Mesendoderm (in vitro differentiated cells): ENCODE measurements at regions not wholly inside any gene's neighbourhood (a gene's known extent, or its start where the extent isn't known, plus 50 kb on each side); places are given as distances from the start of the nearest gene placed in this dataset.

Source experiments
- DNase-seq: peaks from one replicate; pipeline ENCODE4 v3.0.0; 2013
- H2AK5ac ChIP-seq: 2 replicates; pipeline ENCODE4 v1.6.1; 2013; ENCODE audit warnings: low read length, inconsistent platforms
- H2BK120ac ChIP-seq: 2 replicates; pipeline ENCODE4 v1.6.1; 2013; ENCODE audit warnings: low read depth, mild to moderate bottlenecking, low read length, moderate library complexity, mixed read lengths
- H2BK15ac ChIP-seq: replicated peaks from 2 replicates; pipeline ENCODE4 v1.6.1; 2013; ENCODE audit warnings: low read depth, mild to moderate bottlenecking, moderate library complexity
- H2BK5ac ChIP-seq: 2 replicates; pipeline ENCODE4 v1.6.1; 2013; ENCODE audit warnings: low read length, inconsistent platforms
- H3K18ac ChIP-seq: 2 replicates; pipeline ENCODE4 v1.6.1; 2013; ENCODE audit warnings: mild to moderate bottlenecking, low read length, mixed read lengths
- H3K23ac ChIP-seq: one replicate; pipeline ENCODE4 v1.6.1; 2013; ENCODE audit warnings: low read length
- H3K27ac ChIP-seq: 2 replicates; pipeline ENCODE4 v1.5.1; 2013; ENCODE audit warnings: low read depth, mild to moderate bottlenecking, inconsistent platforms, low read length, moderate library complexity
- H3K27me3 ChIP-seq: 2 replicates; pipeline ENCODE4 v1.6.1; 2013; ENCODE audit warnings: low read length, control low read depth, mild to moderate bottlenecking, inconsistent platforms; ENCODE audit not compliant: insufficient read depth, poor library complexity
- H3K36me3 ChIP-seq: 2 replicates; pipeline ENCODE4 v1.6.1; 2013; ENCODE audit warnings: low read length, inconsistent platforms; ENCODE audit not compliant: control insufficient read depth, insufficient read depth
- H3K4ac ChIP-seq: one replicate; pipeline ENCODE4 v1.6.1; 2013; ENCODE audit warnings: low read depth, mild to moderate bottlenecking, low read length, moderate library complexity
- H3K4me1 ChIP-seq: 2 replicates; pipeline ENCODE4 v1.6.1; 2013; ENCODE audit warnings: low read depth, low read length, inconsistent platforms; ENCODE audit not compliant: control insufficient read depth
- H3K4me2 ChIP-seq: 2 replicates; pipeline ENCODE4 v1.6.1; 2013; ENCODE audit warnings: low read length
- H3K4me3 ChIP-seq: 2 replicates; pipeline ENCODE4 v1.5.1; 2013; ENCODE audit warnings: mild to moderate bottlenecking, low read length
- H3K56ac ChIP-seq: one replicate; pipeline ENCODE4 v1.6.1; 2013; ENCODE audit warnings: low read length
- H3K79me1 ChIP-seq: 2 replicates; pipeline ENCODE4 v1.6.1; 2013; ENCODE audit warnings: low read length, inconsistent platforms
- H3K79me2 ChIP-seq: 2 replicates; pipeline ENCODE4 v1.6.1; 2013; ENCODE audit warnings: mild to moderate bottlenecking, low read length; ENCODE audit not compliant: control insufficient read depth, insufficient read depth
- H3K9ac ChIP-seq: 2 replicates; pipeline ENCODE4 v1.6.1; 2013; ENCODE audit warnings: low read length, inconsistent platforms
- H4K5ac ChIP-seq: one replicate; pipeline ENCODE4 v1.6.1; 2013; ENCODE audit warnings: low read length
- H4K8ac ChIP-seq: one replicate; pipeline ENCODE4 v1.6.1; 2013; ENCODE audit warnings: low read depth, mild to moderate bottlenecking, control low read depth, low read length, moderate library complexity
- WGBS: extraction: QIAGEN DNeasy Blood & Tissue Kit; methylation state at CpG from one replicate; pipeline ENCODE4 v1.1.7; 2013; ENCODE audit warnings: low lambda C conversion rate, missing lambda C conversion rate; ENCODE audit not compliant: insufficient coverage; ENCODE audit errors: extremely low coverage; 5-methylcytosine and 5-hydroxymethylcytosine counted together

DNA sequence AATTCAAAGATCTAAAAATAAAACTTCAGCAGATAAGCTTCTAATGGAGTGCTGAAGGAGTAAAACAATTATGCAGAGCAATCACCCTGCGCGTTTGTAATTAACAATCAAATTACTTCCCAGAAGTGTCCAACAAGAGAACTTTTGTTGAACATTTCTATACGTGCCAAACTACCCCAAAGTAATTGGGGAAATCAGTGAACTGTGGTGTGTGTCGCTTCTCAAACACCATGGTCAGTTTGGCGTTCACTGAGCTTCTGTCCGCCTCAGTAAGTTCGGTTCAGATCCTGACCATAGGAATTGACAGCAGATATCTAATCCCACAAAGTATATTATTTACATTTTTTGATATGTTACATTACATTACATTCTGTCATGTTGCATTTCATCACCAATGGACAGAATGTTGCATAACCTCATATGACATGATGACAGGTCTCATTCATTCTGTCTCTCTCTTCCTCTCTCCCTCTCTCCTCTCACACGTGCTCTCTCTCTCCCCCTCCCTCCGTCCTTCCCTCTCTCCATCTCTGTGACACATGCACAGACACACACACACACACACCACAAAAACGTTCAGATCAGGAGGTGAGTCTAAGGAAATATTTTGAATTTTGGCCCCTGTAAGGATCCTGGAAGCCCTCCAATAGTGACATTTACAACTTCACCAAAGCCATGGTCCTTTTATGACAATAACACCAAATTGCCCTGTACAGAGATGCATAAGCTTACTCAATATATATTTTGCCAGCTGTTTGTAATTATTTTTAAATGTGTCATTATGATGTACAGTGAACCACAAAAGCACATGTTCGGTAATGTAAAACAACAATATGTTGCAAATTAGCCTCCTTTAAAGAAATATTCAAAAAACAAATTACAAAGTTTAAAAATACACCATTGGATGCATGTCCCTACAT, 269.2 kb downstream of the FIGN start:
- no peak overlapping the region for H3K23ac ChIP-seq
- no peak overlapping the region for H3K18ac ChIP-seq
- no peaks in the 10 kb centered on the region for H3K27me3 ChIP-seq
- H3K4me3 ChIP-seq, result no peak overlapping the region
- H2AK5ac ChIP-seq, result no peak overlapping the region
- H3K79me2 ChIP-seq, result no peaks in the 10 kb centered on the region
- no CpG with 5 or more reads among the region's 11 CpGs for WGBS
- H3K36me3 ChIP-seq, result no peaks in the 10 kb centered on the region
- H2BK15ac ChIP-seq, result no peak overlapping the region
- no peak for DNase-seq
- H3K4me1 ChIP-seq, result no peaks in the 10 kb centered on the region
- no peaks in the 10 kb centered on the region for H3K79me1 ChIP-seq
- H3K9ac ChIP-seq, result no peak overlapping the region
- no peak overlapping the region for H3K4ac ChIP-seq
- no peak overlapping the region for H2BK120ac ChIP-seq
- H3K56ac ChIP-seq, result no peak overlapping the region
- H3K4me2 ChIP-seq, result no peak overlapping the region
- H3K27ac ChIP-seq, result no peak overlapping the region
- H2BK5ac ChIP-seq, result no peak overlapping the region
- no peak overlapping the region for H4K5ac ChIP-seq
- H4K8ac ChIP-seq, result no peak overlapping the region

DNA sequence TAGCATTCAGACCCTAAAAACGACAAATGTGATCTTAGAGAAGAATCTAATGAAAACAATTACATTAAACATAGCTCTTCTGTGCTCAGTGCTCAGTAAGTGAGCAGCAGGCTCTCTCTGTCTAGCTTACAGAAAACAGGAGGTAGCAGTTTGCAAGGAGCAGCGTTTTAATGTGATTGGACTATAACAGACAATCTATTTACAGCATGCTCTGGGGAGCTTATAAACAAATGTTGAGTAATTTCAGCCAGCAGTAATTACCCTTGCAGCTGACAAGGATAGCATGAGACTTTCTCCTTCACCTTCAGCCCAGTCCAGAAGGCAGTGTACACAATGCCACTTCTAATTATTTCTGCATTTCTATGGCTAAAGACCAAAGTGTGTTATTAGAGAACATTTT, 270.4 kb downstream of the FIGN start:
- H3K79me1 ChIP-seq, result no peaks in the 10 kb centered on the region
- H4K8ac ChIP-seq, result no peak overlapping the region
- no peak overlapping the region for H3K4me3 ChIP-seq

DNA sequence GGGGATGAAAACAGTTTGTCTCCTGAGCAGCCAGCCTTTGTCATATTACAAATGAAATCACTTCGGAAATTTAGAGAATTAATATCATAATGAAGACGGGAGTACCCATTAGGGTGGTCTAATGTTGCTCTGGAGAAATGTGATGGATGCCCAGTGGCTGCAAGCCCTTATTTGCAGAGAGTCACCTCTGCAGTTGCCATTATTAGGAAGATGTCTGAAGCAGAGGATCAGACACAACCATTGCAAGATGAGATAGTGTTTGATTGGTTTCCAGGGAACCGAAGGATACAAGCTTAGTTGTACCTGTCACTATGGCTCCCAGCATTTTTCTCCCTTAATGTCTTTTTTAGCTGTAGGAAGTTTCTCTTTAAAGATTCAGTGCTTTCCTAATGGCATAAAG, 272.4 kb downstream of the FIGN start:
- Histone ChIP-seq H2BK5ac (no peak overlapping the region), H3K56ac (no peak overlapping the region), H3K27me3 (no peaks in the 10 kb centered on the region), H3K18ac (no peak overlapping the region), H3K4me3 (no peak overlapping the region), H2AK5ac (no peak overlapping the region), H3K4me1 (no peaks in the 10 kb centered on the region), H4K5ac (no peak overlapping the region), H3K23ac (no peak overlapping the region), H3K9ac (no peak overlapping the region), H3K36me3 (no peaks in the 10 kb centered on the region), H4K8ac (no peak overlapping the region), H3K4ac (no peak overlapping the region), H2BK15ac (no peak overlapping the region), H3K79me1 (no peaks in the 10 kb centered on the region), H2BK120ac (no peak overlapping the region), H3K4me2 (no peak overlapping the region), H3K27ac (no peak overlapping the region), H3K79me2 (no peaks in the 10 kb centered on the region)
- no CpG with 5 or more reads among the region's 3 CpGs for WGBS
- DNase-seq, result no peak

More for the DNA sequence above, 270.4 kb downstream of the FIGN start:
- Histone ChIP-seq H3K9ac (no peak overlapping the region), H3K4me2 (no peak overlapping the region), H3K79me2 (no peaks in the 10 kb centered on the region), H3K23ac (no peak overlapping the region), H3K27ac (no peak overlapping the region), H3K18ac (no peak overlapping the region), H3K4ac (no peak overlapping the region), H3K36me3 (no peaks in the 10 kb centered on the region), H3K27me3 (no peaks in the 10 kb centered on the region), H2BK15ac (no peak overlapping the region), H3K4me1 (no peaks in the 10 kb centered on the region), H4K5ac (no peak overlapping the region), H2AK5ac (no peak overlapping the region), H2BK5ac (no peak overlapping the region), H3K56ac (no peak overlapping the region), H2BK120ac (no peak overlapping the region)
- no CpG with 5 or more reads among the region's 2 CpGs for WGBS
- no peak for DNase-seq

DNA sequence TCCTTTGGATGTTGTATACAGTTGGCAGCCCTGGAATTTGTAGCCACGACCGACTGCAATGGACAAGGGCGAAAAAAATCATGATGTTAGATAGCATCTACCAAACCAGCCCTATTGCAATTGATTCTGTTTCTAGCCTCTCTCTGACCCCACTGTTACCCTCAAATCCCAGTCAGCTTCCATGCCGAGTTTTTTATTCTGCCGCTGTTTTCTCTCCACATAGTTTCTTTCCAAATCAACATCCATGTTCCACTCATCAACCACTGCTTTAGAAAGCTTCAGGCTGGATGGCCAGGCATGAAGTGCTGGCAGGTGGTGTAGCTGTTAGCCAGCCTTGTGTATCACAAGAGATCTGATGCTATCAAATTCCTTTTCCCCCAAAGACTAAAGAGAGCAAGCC, 272.8 kb downstream of the FIGN start:
- H4K5ac ChIP-seq, result no peak overlapping the region
- no peak overlapping the region for H3K27ac ChIP-seq
- DNase-seq, result no peak
- no peak overlapping the region for H3K9ac ChIP-seq
- H3K23ac ChIP-seq, result no peak overlapping the region
- no peak overlapping the region for H2BK120ac ChIP-seq
- H3K4me2 ChIP-seq, result no peak overlapping the region
- H2AK5ac ChIP-seq, result no peak overlapping the region
- no CpG with 5 or more reads among the region's 5 CpGs for WGBS
- no peak overlapping the region for H3K4ac ChIP-seq
- no peaks in the 10 kb centered on the region for H3K4me1 ChIP-seq
- H3K79me1 ChIP-seq, result no peaks in the 10 kb centered on the region
- H3K18ac ChIP-seq, result no peak overlapping the region
- no peaks in the 10 kb centered on the region for H3K79me2 ChIP-seq
- H3K36me3 ChIP-seq, result no peaks in the 10 kb centered on the region
- H3K56ac ChIP-seq, result no peak overlapping the region
- H3K27me3 ChIP-seq, result no peaks in the 10 kb centered on the region
- no peak overlapping the region for H4K8ac ChIP-seq
- H3K4me3 ChIP-seq, result no peak overlapping the region
- no peak overlapping the region for H2BK5ac ChIP-seq
- H2BK15ac ChIP-seq, result no peak overlapping the region

DNA sequence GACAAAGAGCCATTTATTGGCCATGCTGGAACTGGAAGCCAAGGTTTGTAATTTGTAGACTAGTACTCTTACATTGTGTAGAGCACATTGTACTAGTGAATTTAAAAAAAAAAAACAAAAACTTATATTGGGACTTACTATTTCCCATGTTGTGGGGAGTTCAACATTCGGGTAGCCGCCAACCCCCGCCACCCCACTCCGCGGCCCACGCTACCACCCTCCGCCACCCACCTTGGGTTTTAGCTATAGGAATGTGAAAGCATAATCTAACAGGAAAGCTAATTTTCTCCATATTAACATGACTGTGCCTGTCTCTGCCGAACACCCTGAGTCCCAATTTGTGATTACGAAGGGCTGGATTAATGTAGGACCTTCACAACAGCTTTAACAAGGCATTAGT, 275.8 kb downstream of the FIGN start:
- WGBS, result no CpG with 5 or more reads among the region's 9 CpGs
- Histone ChIP-seq H3K4me1 (no peaks in the 10 kb centered on the region), H3K4me2 (no peak overlapping the region), H3K4me3 (no peak overlapping the region), H3K27me3 (no peaks in the 10 kb centered on the region), H3K56ac (no peak overlapping the region), H3K23ac (no peak overlapping the region), H3K4ac (no peak overlapping the region), H2BK120ac (no peak overlapping the region), H4K8ac (no peak overlapping the region), H3K79me1 (no peaks in the 10 kb centered on the region), H3K36me3 (no peaks in the 10 kb centered on the region), H3K27ac (no peak overlapping the region), H2BK15ac (no peak overlapping the region), H2BK5ac (no peak overlapping the region), H3K9ac (no peak overlapping the region), H4K5ac (no peak overlapping the region), H3K79me2 (no peaks in the 10 kb centered on the region), H2AK5ac (no peak overlapping the region), H3K18ac (no peak overlapping the region)
- DNase-seq, result no peak
